K562 (cell line): ENCODE measurements at regions not wholly inside any gene's neighbourhood (a gene's known extent, or its start where the extent isn't known, plus 50 kb on each side); places are given as distances from the start of the nearest gene placed in this dataset.

Experiments used
- CHD1 ChIP-seq: fragments of 200-600 bp; sonication (generic); IDR thresholded peaks from one replicate; pipeline ENCODE4 v1.6.1; 2012; ENCODE audit warnings: mild to moderate bottlenecking, moderate library complexity, low read length, inconsistent platforms
- CREM ChIP-seq: IDR thresholded peaks from 2 replicates; pipeline ENCODE4 v1.6.1; 2014; ENCODE audit warnings: antibody characterized with exemption, low read depth
- CTCF ChIP-seq, 3 experiments: IDR thresholded peaks in 2 of 3; conservative IDR thresholded peaks in 1 of 3; 2 replicates each; pipeline ENCODE4 v1.5.1; 2011 to 2012; ENCODE audit warnings: low read length in 3 of 3, mild to moderate bottlenecking in 3 of 3, control low read depth in 2 of 3, improper control_type of control experiment in 1 of 3, inconsistent platforms in 1 of 3, low read depth in 1 of 3, mixed read lengths in 1 of 3, moderate library complexity in 1 of 3; ENCODE audit not compliant: insufficient read depth in 2 of 3
- EZH2 ChIP-seq: IDR thresholded peaks from 2 replicates; pipeline ENCODE4 v1.6.1; 2012; ENCODE audit warnings: low read depth, mild to moderate bottlenecking, inconsistent platforms, low read length, borderline replicate concordance
- GABPA ChIP-seq: fragments of 200-800 bp; sonication (Bioruptor generic); conservative IDR thresholded peaks from 2 replicates; pipeline ENCODE4 v1.6.1; 2016; ENCODE audit warnings: low read depth, missing genetic modification characterization, missing compliant biosample characterization
- HCFC1 ChIP-seq: IDR thresholded peaks from 2 replicates; pipeline ENCODE4 v1.6.1; 2012; ENCODE audit warnings: low read depth, low read length, improper control_type of control experiment
- MYC ChIP-seq, 2 experiments: fragments of 250-450 bp in 1 of 2; sonication (Bioruptor Pico) in 1 of 2; IDR thresholded peaks; 2 replicates each; pipeline versions ENCODE4 v1.5.1 to v1.6.1; 2012 to 2021; ENCODE audit warnings: low read depth in 2 of 2, borderline replicate concordance in 1 of 2, improper control_type of control experiment in 1 of 2, low read length in 1 of 2, mild to moderate bottlenecking in 1 of 2, moderate library complexity in 1 of 2
- PURB ChIP-seq: sonication (generic); formaldehyde crosslinking; IDR thresholded peaks from 2 replicates; pipeline ENCODE4 v1.9.0; 2021; ENCODE audit warnings: low read depth, mild to moderate bottlenecking, missing genetic modification reagents
- SMARCA4 ChIP-seq: fragments of 450-650 bp; IDR thresholded peaks from 2 replicates; pipeline ENCODE4 v1.6.1; 2016
- ZNF217 ChIP-seq: sonication (generic); formaldehyde crosslinking; IDR thresholded peaks from 2 replicates; pipeline ENCODE4 v1.8.0; 2022; ENCODE audit warnings: mild to moderate bottlenecking, missing genetic modification reagents
- ZNF224 ChIP-seq: sonication (generic); formaldehyde crosslinking; IDR thresholded peaks from 2 replicates; pipeline ENCODE4 v1.8.0; 2022; ENCODE audit warnings: mild to moderate bottlenecking, missing genetic modification reagents
- ZNF696 ChIP-seq: fragments of 250-450 bp; sonication (Bioruptor Pico); conservative IDR thresholded peaks from 2 replicates; pipeline ENCODE4 v1.4.0; 2020; ENCODE audit warnings: mild to moderate bottlenecking, moderate library complexity

GRCh38 chr2:5905661-5906060, 213.5 kb downstream of the SOX11 start:
- TF ChIP-seq CTCF (IDR thresholded peaks at IDR 0.05 in 2 of 3, conservative IDR thresholded peaks at IDR 0.05 in 1 of 3; ENCODE audit: insufficient read depth in 2 of 3, low read depth in 1 of 3, low read length in 3 of 3) = no peak
- no peak for TF ChIP-seq PURB
- no peak for TF ChIP-seq ZNF696
- TF ChIP-seq ZNF217 (CRISPR knock-in tag) = no peak
- TF ChIP-seq SMARCA4 = no peak
- TF ChIP-seq EZH2 = no peak
- TF ChIP-seq MYC (IDR thresholded peaks at IDR 0.05; ENCODE audit: low read depth, low read length) = no peak
- TF ChIP-seq MYC (CRISPR knock-in tag; IDR thresholded peaks at IDR 0.05; ENCODE audit: borderline replicate concordance, low read depth) = no peak
- TF ChIP-seq HCFC1 = no peak
- no peak for TF ChIP-seq CHD1
- TF ChIP-seq ZNF224 (CRISPR knock-in tag) = no peak
- TF ChIP-seq CREM = no peak
- TF ChIP-seq GABPA (tag) = no peak
